ENCODE measurements at regions not wholly inside any gene's neighbourhood (a gene's known extent, or its start where the extent isn't known, plus 50 kb on each side); places are given as distances from the start of the nearest gene placed in this dataset.

DNA sequence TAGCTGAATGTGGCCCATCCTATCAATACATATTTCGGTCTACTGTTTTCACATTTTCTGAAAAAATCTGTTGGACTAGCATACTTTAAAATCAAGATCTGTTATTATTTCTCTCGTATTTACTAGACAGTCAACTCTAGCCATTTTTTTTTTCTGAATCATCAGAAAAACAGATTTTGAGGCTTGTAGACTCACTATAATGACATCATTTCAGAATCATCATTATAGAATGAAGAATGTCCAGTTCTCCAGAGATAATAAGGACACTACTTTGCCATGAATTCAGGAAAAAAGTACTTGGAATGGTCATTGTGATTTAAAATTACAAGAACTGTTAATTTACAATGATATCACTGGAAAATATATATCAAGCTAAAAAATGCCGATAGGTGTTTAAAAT, 589.8 kb downstream of the KCNH5 start:
- TF ChIP-seq EZH2 (IDR thresholded peaks at IDR 0.05; ENCODE audit: low read length) = no peak
- TF ChIP-seq, protein P1, sequence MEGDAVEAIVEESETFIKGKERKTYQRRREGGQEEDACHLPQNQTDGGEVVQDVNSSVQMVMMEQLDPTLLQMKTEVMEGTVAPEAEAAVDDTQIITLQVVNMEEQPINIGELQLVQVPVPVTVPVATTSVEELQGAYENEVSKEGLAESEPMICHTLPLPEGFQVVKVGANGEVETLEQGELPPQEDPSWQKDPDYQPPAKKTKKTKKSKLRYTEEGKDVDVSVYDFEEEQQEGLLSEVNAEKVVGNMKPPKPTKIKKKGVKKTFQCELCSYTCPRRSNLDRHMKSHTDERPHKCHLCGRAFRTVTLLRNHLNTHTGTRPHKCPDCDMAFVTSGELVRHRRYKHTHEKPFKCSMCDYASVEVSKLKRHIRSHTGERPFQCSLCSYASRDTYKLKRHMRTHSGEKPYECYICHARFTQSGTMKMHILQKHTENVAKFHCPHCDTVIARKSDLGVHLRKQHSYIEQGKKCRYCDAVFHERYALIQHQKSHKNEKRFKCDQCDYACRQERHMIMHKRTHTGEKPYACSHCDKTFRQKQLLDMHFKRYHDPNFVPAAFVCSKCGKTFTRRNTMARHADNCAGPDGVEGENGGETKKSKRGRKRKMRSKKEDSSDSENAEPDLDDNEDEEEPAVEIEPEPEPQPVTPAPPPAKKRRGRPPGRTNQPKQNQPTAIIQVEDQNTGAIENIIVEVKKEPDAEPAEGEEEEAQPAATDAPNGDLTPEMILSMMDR (optimal IDR thresholded peaks at IDR 0.05 in 1 of 3, IDR thresholded peaks at IDR 0.05 in 1 of 3, conservative IDR thresholded peaks at IDR 0.05 in 1 of 3; ENCODE audit: extremely low read depth in 1 of 3, insufficient read depth in 2 of 3, low read length in 3 of 3) = no peak

Data from keratinocyte (primary cell).